GM12878 (cell line): ENCODE measurements at regions not wholly inside any gene's neighbourhood (a gene's known extent, or its start where the extent isn't known, plus 50 kb on each side); places are given as distances from the start of the nearest gene placed in this dataset.

Experiments
- ATAC-seq: fragments of 200-7000 bp; cut with Tn5 transposase; 3 replicates; pipeline ENCODE4 v1.9.1; 2020; ENCODE audit warnings: mild to moderate bottlenecking, moderate library complexity
- BruUV-seq: library from RNA; stranded (reverse); fragments of 400-500 nt; replicated peaks from 2 replicates; lab custom pipeline; 2021; lab: Mats Ljungman, UMichigan
- CTCF ChIA-PET: fragments of 300-600 bp; sonication (Branson Sonifier 250); formaldehyde crosslinking; extraction: SDS; loops from one replicate; lab custom pipeline; 2021; ENCODE audit warnings: inconsistent platforms; lab: Yijun Ruan, JAX
- POLR2A ChIA-PET: fragments of 350-600 bp; formaldehyde crosslinking; extraction: SDS; loops from one replicate; lab custom pipeline; 2021; ENCODE audit warnings: inconsistent platforms; lab: Charles Lee
- RAD21 ChIA-PET: fragments of 300-600 bp; sonication (Branson Sonifier 250); formaldehyde crosslinking; loops from one replicate; lab custom pipeline; 2023; ENCODE audit warnings: antibody characterized with exemption; ENCODE audit not compliant: unreplicated experiment; lab: Charles Lee
- SMC1A ChIA-PET: fragments of 300-600 bp; sonication (Branson Sonifier 250); formaldehyde crosslinking; loops from one replicate; lab custom pipeline; 2023; ENCODE audit not compliant: unreplicated experiment, uncharacterized antibody; lab: Charles Lee
- DNase-seq: peaks from one replicate; pipeline ENCODE4 v3.0.0-alpha.2; 2011; ENCODE audit warnings: low read depth, low spot score
- FAIRE-seq: peaks from 3 replicates; lab custom pipeline; 2011; peaks lifted over from hg19 to GRCh38; lab: Jason Lieb, UNC
- H2AFZ ChIP-seq: 2 replicates; pipeline ENCODE4 v1.6.0; 2011; ENCODE audit warnings: low read depth, low read length, control low read depth; ENCODE audit not compliant: control insufficient read depth
- H3K27ac ChIP-seq: 2 replicates; pipeline ENCODE4 v1.5.1; 2011; ENCODE audit warnings: control low read depth; ENCODE audit not compliant: control insufficient read depth, insufficient read depth
- H3K27me3 ChIP-seq, 2 experiments: replicated peaks in 1 of 2; 2 replicates each; pipeline versions ENCODE4 v1.6.0 to v1.6.1; 2011; ENCODE audit warnings: low read length in 1 of 2; ENCODE audit not compliant: control insufficient read depth in 2 of 2, insufficient read depth in 2 of 2
- H3K36me3 ChIP-seq, 2 experiments: 2 replicates each; pipeline ENCODE4 v1.5.1; 2011; ENCODE audit warnings: low read length in 1 of 2; ENCODE audit not compliant: control insufficient read depth in 2 of 2, insufficient read depth in 2 of 2
- H3K4me1 ChIP-seq: 2 replicates; pipeline ENCODE4 v1.6.1; 2011; ENCODE audit warnings: mild to moderate bottlenecking, low read length, moderate library complexity, mixed read lengths; ENCODE audit not compliant: control insufficient read depth, insufficient read depth
- H3K4me2 ChIP-seq: 2 replicates; pipeline ENCODE4 v1.6.0; 2011; ENCODE audit warnings: control low read depth; ENCODE audit not compliant: control insufficient read depth, insufficient read depth
- H3K4me3 ChIP-seq: fragments of 200-600 bp; sonication (generic); 2 replicates; pipeline ENCODE4 v1.5.1; 2016
- H3K79me2 ChIP-seq: 2 replicates; pipeline ENCODE4 v1.6.0; 2011; ENCODE audit warnings: low read length; ENCODE audit not compliant: control insufficient read depth, insufficient read depth
- H3K9ac ChIP-seq: 2 replicates; pipeline ENCODE4 v1.8.0; 2011; ENCODE audit warnings: low read length, control low read depth, mixed read lengths; ENCODE audit not compliant: control insufficient read depth, insufficient read depth
- H3K9me3 ChIP-seq: replicated peaks from 3 replicates; pipeline ENCODE4 v1.5.1; 2011; ENCODE audit warnings: mild to moderate bottlenecking, low read length; ENCODE audit not compliant: control insufficient read depth, insufficient read depth
- H4K20me1 ChIP-seq: 2 replicates; pipeline ENCODE4 v1.6.0; 2011; ENCODE audit not compliant: control insufficient read depth, insufficient read depth
- BHLHE40 ChIP-seq, 2 experiments: fragments of 450-650 bp in 1 of 2; IDR thresholded peaks; 2 replicates each; pipeline ENCODE4 v1.6.1; 2011 to 2017; ENCODE audit warnings: low read depth in 2 of 2, borderline replicate concordance in 1 of 2, improper control_type of control experiment in 1 of 2, low read length in 1 of 2, mild to moderate bottlenecking in 1 of 2
- BRCA1 ChIP-seq: IDR thresholded peaks from 2 replicates; pipeline ENCODE4 v1.6.1; 2011; ENCODE audit warnings: low read depth, low read length, improper control_type of control experiment
- HDAC6 ChIP-seq: fragments of 200-600 bp; sonication (generic); IDR thresholded peaks from one replicate; pipeline ENCODE4 v1.8.0; 2017; ENCODE audit warnings: antibody characterized with exemption; ENCODE audit not compliant: unreplicated experiment
- JUNB ChIP-seq: IDR thresholded peaks from 2 replicates; pipeline ENCODE4 v1.6.1; 2016; ENCODE audit warnings: antibody characterized with exemption, mild to moderate bottlenecking
- NKRF ChIP-seq: fragments of 450-650 bp; conservative IDR thresholded peaks from 2 replicates; pipeline ENCODE4 v1.6.1; 2017; ENCODE audit warnings: mild to moderate bottlenecking, moderate library complexity
- NR2F1 ChIP-seq: fragments of 450-650 bp; conservative IDR thresholded peaks from 2 replicates; pipeline ENCODE4 v1.6.1; 2017; ENCODE audit warnings: mild to moderate bottlenecking
- PAX8 ChIP-seq: fragments of 450-650 bp; IDR thresholded peaks from 2 replicates; pipeline ENCODE4 v1.6.1; 2017; ENCODE audit warnings: mild to moderate bottlenecking, moderate library complexity
- SMC3 ChIP-seq: IDR thresholded peaks from 2 replicates; pipeline ENCODE4 v1.6.1; 2011; ENCODE audit warnings: low read length, improper control_type of control experiment, borderline replicate concordance
- SREBF1 ChIP-seq: IDR thresholded peaks from 2 replicates; pipeline ENCODE4 v1.6.1; 2012; ENCODE audit warnings: mild to moderate bottlenecking, low read length
- SRF ChIP-seq, 2 experiments: IDR thresholded peaks; 2 replicates each; pipeline ENCODE4 v1.6.1; 2011; ENCODE audit warnings: low read depth in 2 of 2, low read length in 2 of 2, mild to moderate bottlenecking in 1 of 2, moderate library complexity in 1 of 2
- TAF1 ChIP-seq: IDR thresholded peaks from 2 replicates; pipeline ENCODE4 v1.6.1; 2011; ENCODE audit warnings: mild to moderate bottlenecking, low read depth, low read length, borderline replicate concordance
- TCF12 ChIP-seq: IDR thresholded peaks from 2 replicates; pipeline ENCODE4 v1.6.1; 2011; ENCODE audit warnings: low read depth, mild to moderate bottlenecking, low read length
- ZBED1 ChIP-seq: IDR thresholded peaks from 2 replicates; pipeline ENCODE4 v1.6.1; 2016; ENCODE audit warnings: borderline replicate concordance
- ZBTB33 ChIP-seq: fragments of 450-650 bp; IDR thresholded peaks from 2 replicates; pipeline ENCODE4 v1.6.1; 2017; ENCODE audit warnings: mild to moderate bottlenecking
- ZBTB40 ChIP-seq: fragments of 450-650 bp; IDR thresholded peaks from 2 replicates; pipeline ENCODE4 v1.6.1; 2016; ENCODE audit warnings: mild to moderate bottlenecking, moderate library complexity, borderline replicate concordance
- WGBS: methylation state at CpG from one replicate; pipeline ENCODE4 v1.1.6; 2016; ENCODE audit warnings: low lambda C conversion rate; ENCODE audit not compliant: insufficient replicate concordance, insufficient coverage; ENCODE audit errors: missing lambda C conversion rate; 5-methylcytosine and 5-hydroxymethylcytosine counted together
- in situ Hi-C: fragments of 300-500 bp; cut with MboI; formaldehyde crosslinking; loops from 9 replicates; pipeline ENCODE4 v1.14.3; 2018; ENCODE audit warnings: mixed read lengths
- intact Hi-C: fragments of 100-400 bp; cut with micrococcal nuclease; formaldehyde crosslinking; loops from one replicate; pipeline ENCODE4 v1.14.2; 2022; ENCODE audit not compliant: unreplicated experiment

- ChIA-PET SMC1A (interaction anchor here (0.6 to 4.2 kb wide), 25 partner anchors 9 to 769 kb away, joined by 3 to 46 read pairs (median 4); no protein-coding TSS in a partner anchor), RAD21 (interaction anchor here (0.6 to 2.9 kb wide), 17 partner anchors 11 to 282 kb away, joined by 3 to 22 read pairs (median 4); no protein-coding TSS in a partner anchor), POLR2A (interaction anchor here (0.6 to 1.5 kb wide), 8 partner anchors 9 to 283 kb away, joined by 3 to 10 read pairs (median 4); no protein-coding TSS in a partner anchor), CTCF (interaction anchor here (1.2 to 2.1 kb wide), 6 partner anchors 10 to 269 kb away, joined by 3 to 10 read pairs (median 4); no protein-coding TSS in a partner anchor)
- Histone ChIP-seq H3K9ac (peak overlapping the region; percentile 8; the same call in 1 of the 2 replicates), H3K9me3 (peaks cover 16% of the 10 kb centered on the region), H2AFZ (peak overlapping the region; percentile 33; the same call in 1 of the 2 replicates), H4K20me1 (no peaks in the 10 kb centered on the region), H3K4me3 (no peak overlapping the region), H3K27me3 (no peaks in the 10 kb centered on the region), H3K27ac (peak overlapping the region; percentile 88), H3K4me2 (peak overlapping the region; percentile 59), H3K4me1 (peaks cover 26% of the 10 kb centered on the region), H3K36me3 (no peaks in the 10 kb centered on the region), H3K79me2 (no peaks in the 10 kb centered on the region)
- in situ Hi-C loops = no loop called here
- ATAC-seq (peak; percentile 93), FAIRE-seq (peak; percentile 35), DNase-seq (peak; percentile 89)
- intact Hi-C loops = loop anchor here (1.0 to 5.0 kb wide), 2 partner anchors 21 to 174 kb away; no protein-coding TSS in a partner anchor
- WGBS = 16% methylated on average over 8 of the region's 8 CpGs
- TSS peak; percentile 64 for BruUV-seq
- TF ChIP-seq NR2F1 (no peak; the same call in 1 of the 2 replicates), BHLHE40 (IDR thresholded peaks at IDR 0.05; ENCODE audit: borderline replicate concordance in 1 of 2, low read depth in 2 of 2, low read length in 1 of 2) (peak; percentile 52 to 55; a peak in 1 of 4 replicates), ZBED1 (no peak), TAF1 (no peak), HDAC6 (no peak), JUNB (peak; percentile 65; the same call in 1 of the 2 replicates), SRF (IDR thresholded peaks at IDR 0.05; ENCODE audit: low read depth in 2 of 2, low read length in 2 of 2) (no peak), ZBTB40 (no peak), PAX8 (no peak), ZBTB33 (no peak), BRCA1 (no peak), NKRF (0 out of 2 replicates have a peak, but pooled peaks have one; percentile 22), TCF12 (no peak), SMC3 (no peak; the same call in 1 of the 2 replicates), SREBF1 (no peak)
These were observed 272.2 kb upstream of the NR2F2 start for GRCh38 chr15:96058103-96058851.
